ENCODE measurements at regions not wholly inside any gene's neighbourhood (a gene's known extent, or its start where the extent isn't known, plus 50 kb on each side); places are given as distances from the start of the nearest gene placed in this dataset.

DNA sequence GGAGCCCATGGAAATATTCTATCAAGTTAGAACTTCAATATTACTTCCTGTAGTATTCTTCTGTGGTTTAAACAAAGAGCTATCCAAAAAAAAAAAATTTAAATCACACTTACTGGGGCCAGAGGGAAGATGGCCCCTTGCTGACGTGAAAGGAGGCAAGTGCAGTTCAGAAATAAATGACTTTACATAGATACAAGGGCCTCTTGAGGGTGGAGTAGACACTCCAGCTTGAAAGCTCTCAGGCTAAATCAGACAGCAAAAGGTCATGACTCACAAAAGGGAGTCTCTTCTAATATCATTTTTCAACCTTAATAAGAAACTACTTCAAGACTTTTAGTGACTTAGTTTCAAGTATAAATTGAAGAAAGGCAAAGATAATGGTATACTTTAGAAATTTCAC is 1160.3 kb downstream of the FAM181B start:
- TF ChIP-seq CTCF (IDR thresholded peaks at IDR 0.05; ENCODE audit: low read depth, low read length, missing input control) (no peak), RAD21 (IDR thresholded peaks at IDR 0.05) (no peak), REST (IDR thresholded peaks at IDR 0.05) (no peak)

Data from liver (tissue), 3 donors.